NB4 (cell line): ENCODE measurements at regions not wholly inside any gene's neighbourhood (a gene's known extent, or its start where the extent isn't known, plus 50 kb on each side); places are given as distances from the start of the nearest gene placed in this dataset.

Experiments used
- CTCF ChIP-seq: IDR thresholded peaks from one replicate; pipeline ENCODE4 v1.5.1; 2012; ENCODE audit warnings: low read depth, low read length
- TF ChIP-seq, protein P1 (sequence below): IDR thresholded peaks from 2 replicates; pipeline ENCODE4 v1.6.1; 2011; ENCODE audit warnings: low read depth, low read length

DNA sequence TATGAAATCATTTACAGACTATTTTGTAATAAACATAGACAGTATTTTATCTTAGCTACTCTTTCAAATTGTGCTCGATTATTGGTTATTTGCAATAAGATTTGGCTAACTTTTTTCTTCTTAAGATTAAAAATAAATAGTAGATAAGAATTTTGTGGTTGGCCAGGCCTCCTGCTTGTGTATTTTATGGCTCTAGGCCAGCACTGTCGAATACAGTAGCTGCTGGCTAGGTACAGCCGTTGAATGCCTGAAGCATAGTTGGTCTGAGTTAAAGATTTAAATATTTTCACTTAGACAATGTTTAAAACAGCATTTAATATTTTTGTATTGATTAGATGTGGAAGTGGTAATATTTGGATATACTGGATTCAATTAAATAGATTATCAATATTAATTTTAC, 481.0 kb downstream of the SPRY1 start:
- TF ChIP-seq CTCF, result no peak
- TF ChIP-seq, protein P1, sequence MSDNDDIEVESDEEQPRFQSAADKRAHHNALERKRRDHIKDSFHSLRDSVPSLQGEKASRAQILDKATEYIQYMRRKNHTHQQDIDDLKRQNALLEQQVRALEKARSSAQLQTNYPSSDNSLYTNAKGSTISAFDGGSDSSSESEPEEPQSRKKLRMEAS, result no peak
